ENCODE measurements at regions not wholly inside any gene's neighbourhood (a gene's known extent, or its start where the extent isn't known, plus 50 kb on each side); places are given as distances from the start of the nearest gene placed in this dataset.

DNA sequence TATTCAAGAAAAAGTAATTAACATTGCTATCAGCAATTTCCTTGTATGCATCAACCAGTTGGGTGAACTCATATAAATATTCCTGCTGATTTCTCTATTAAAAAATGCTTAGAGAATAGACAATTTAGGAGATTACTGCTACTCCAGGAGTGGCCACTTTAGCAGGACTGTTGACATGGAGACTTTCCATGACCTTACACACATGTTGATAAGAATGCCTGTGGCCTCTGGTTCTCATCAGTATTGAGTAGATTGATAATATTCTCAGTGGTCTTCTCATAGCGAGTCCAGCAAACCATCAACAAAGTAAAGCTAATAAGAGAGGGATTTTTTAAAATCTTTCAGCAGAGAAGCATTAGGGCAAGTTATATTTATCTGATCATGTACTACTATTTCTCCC, 208.4 kb upstream of the MARCKS start:
- Histone ChIP-seq H3K9me3 (no peaks in the 10 kb centered on the region), H3K27me3 (ENCODE audit: insufficient read depth) (no peaks in the 10 kb centered on the region), H2AFZ (ENCODE audit: low read depth) (no peak overlapping the region), H4K20me1 (ENCODE audit: insufficient read depth) (no peaks in the 10 kb centered on the region), H3K79me2 (ENCODE audit: insufficient read depth) (no peaks in the 10 kb centered on the region), H3K9ac (no peak overlapping the region), H3K36me3 (replicated peaks in 1 of 2; ENCODE audit: control insufficient read depth in 1 of 2, insufficient read depth in 2 of 2, low read length in 1 of 2) (no peaks in the 10 kb centered on the region), H3F3A (replicated peaks; ENCODE audit: insufficient read depth) (peaks cover 13% of the 10 kb centered on the region), H3K4me2 (no peak overlapping the region), H3K4me3 (ENCODE audit: low read depth in 2 of 2, low read length in 1 of 2) (no peak overlapping the region), H3K27ac (ENCODE audit: low read depth in 2 of 2, low read length in 1 of 2) (no peak overlapping the region), H3K9me2 (no peaks in the 10 kb centered on the region), H3K4me1 (ENCODE audit: control insufficient read depth in 1 of 2, insufficient read depth in 2 of 2, low read depth in 1 of 2, low read length in 1 of 2) (peaks cover 4 to 7% of the 10 kb centered on the region in 2 experiments)
- WGBS (ENCODE audit: low lambda C conversion rate), result 80% methylated on average over 1 of the region's 1 CpG
- ChIA-PET CTCF (interaction anchor here (0.9 kb wide), 1 partner anchor 37 kb away, joined by 3 read pairs; no protein-coding TSS in a partner anchor), POLR2A (no interaction called here)
- DNase-seq, result peak; percentile 15
- TF ChIP-seq EP300 (IDR thresholded peaks at IDR 0.05; ENCODE audit: borderline replicate concordance in 1 of 2, low read depth in 1 of 2, low read length in 1 of 2) (0 out of 4 replicates have a peak, but pooled peaks of 1 of the 2 experiments have one; percentile 8), FOXJ3 (CRISPR knock-in tag; IDR thresholded peaks at IDR 0.05) (no peak)

DNA sequence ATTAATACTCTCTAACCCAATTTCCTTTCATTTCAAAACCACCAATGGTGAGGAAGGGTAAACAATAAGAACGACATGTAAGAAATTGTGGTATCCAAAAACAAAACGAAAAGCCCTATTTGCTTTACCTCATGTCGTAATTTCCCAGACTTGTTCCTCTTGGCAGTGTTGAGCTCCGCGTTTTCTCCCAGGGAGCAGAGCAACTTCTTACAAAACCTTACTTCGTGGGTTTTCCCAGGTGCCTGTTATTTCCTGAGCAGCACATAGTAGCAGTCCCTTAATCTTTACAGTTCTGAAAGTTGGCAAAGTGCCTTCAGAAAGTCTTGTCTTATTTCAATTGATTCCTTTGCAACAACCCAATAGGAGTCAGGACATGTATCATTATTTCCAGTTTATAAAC, 207.9 kb upstream of the MARCKS start:
- Histone ChIP-seq H3K36me3 (replicated peaks in 1 of 2; ENCODE audit: control insufficient read depth in 1 of 2, insufficient read depth in 2 of 2, low read length in 1 of 2) (no peaks in the 10 kb centered on the region), H3K27ac (ENCODE audit: low read depth in 2 of 2, low read length in 1 of 2) (no peak overlapping the region), H3K9me2 (no peaks in the 10 kb centered on the region), H3K9me3 (no peaks in the 10 kb centered on the region), H3K9ac (no peak overlapping the region), H2AFZ (ENCODE audit: low read depth) (no peak overlapping the region), H3K4me1 (ENCODE audit: control insufficient read depth in 1 of 2, insufficient read depth in 2 of 2, low read depth in 1 of 2, low read length in 1 of 2) (peaks cover 4 to 7% of the 10 kb centered on the region in 2 experiments), H3F3A (replicated peaks; ENCODE audit: insufficient read depth) (peaks cover 19% of the 10 kb centered on the region), H4K20me1 (ENCODE audit: insufficient read depth) (no peaks in the 10 kb centered on the region), H3K79me2 (ENCODE audit: insufficient read depth) (no peaks in the 10 kb centered on the region), H3K4me2 (no peak overlapping the region), H3K27me3 (ENCODE audit: insufficient read depth) (no peaks in the 10 kb centered on the region), H3K4me3 (ENCODE audit: low read depth in 2 of 2, low read length in 1 of 2) (no peak overlapping the region)
- TF ChIP-seq, protein P1, sequence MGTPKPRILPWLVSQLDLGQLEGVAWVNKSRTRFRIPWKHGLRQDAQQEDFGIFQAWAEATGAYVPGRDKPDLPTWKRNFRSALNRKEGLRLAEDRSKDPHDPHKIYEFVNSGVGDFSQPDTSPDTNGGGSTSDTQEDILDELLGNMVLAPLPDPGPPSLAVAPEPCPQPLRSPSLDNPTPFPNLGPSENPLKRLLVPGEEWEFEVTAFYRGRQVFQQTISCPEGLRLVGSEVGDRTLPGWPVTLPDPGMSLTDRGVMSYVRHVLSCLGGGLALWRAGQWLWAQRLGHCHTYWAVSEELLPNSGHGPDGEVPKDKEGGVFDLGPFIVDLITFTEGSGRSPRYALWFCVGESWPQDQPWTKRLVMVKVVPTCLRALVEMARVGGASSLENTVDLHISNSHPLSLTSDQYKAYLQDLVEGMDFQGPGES (IDR thresholded peaks at IDR 0.05; ENCODE audit: low read depth, low read length), result no peak
- TF ChIP-seq, protein P2, sequence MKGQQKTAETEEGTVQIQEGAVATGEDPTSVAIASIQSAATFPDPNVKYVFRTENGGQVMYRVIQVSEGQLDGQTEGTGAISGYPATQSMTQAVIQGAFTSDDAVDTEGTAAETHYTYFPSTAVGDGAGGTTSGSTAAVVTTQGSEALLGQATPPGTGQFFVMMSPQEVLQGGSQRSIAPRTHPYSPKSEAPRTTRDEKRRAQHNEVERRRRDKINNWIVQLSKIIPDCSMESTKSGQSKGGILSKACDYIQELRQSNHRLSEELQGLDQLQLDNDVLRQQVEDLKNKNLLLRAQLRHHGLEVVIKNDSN (IDR thresholded peaks at IDR 0.05; ENCODE audit: borderline replicate concordance, low read depth), result no peak
- no peak for TF ChIP-seq YY1 (IDR thresholded peaks at IDR 0.05; ENCODE audit: low read depth)
- no peak for TF ChIP-seq ELF1 (IDR thresholded peaks at IDR 0.05)
- TF ChIP-seq MEF2A (IDR thresholded peaks at IDR 0.05; ENCODE audit: borderline replicate concordance, low read depth), result no peak
- no peak for TF ChIP-seq TCF12 (IDR thresholded peaks at IDR 0.05)
- TF ChIP-seq EP300 (IDR thresholded peaks at IDR 0.05; ENCODE audit: borderline replicate concordance in 1 of 2, low read depth in 1 of 2, low read length in 1 of 2), result no peak
- no peak for TF ChIP-seq JUND (IDR thresholded peaks at IDR 0.05)
- TF ChIP-seq SIN3A (IDR thresholded peaks at IDR 0.05; ENCODE audit: borderline replicate concordance, low read depth, low read length), result no peak
- TF ChIP-seq, protein P3, sequence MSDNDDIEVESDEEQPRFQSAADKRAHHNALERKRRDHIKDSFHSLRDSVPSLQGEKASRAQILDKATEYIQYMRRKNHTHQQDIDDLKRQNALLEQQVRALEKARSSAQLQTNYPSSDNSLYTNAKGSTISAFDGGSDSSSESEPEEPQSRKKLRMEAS (IDR thresholded peaks at IDR 0.05; ENCODE audit: low read depth), result no peak
- no peak for TF ChIP-seq RCOR1 (IDR thresholded peaks at IDR 0.05; ENCODE audit: low read length)
- TF ChIP-seq REST (IDR thresholded peaks at IDR 0.05; ENCODE audit: low read depth, low read length), result no peak
- no peak for TF ChIP-seq CHD2 (IDR thresholded peaks at IDR 0.05; ENCODE audit: low read length, partially characterized antibody)
- no peak for TF ChIP-seq TEAD4 (IDR thresholded peaks at IDR 0.05; ENCODE audit: borderline replicate concordance, insufficient read depth)
- TF ChIP-seq FOXJ3 (CRISPR knock-in tag; IDR thresholded peaks at IDR 0.05), result no peak
- no peak for TF ChIP-seq SMC3 (IDR thresholded peaks at IDR 0.05; ENCODE audit: low read depth, low read length)
- POLR2A ChIA-PET, result no interaction called here
- DNase-seq, result no peak
- 88% methylated on average over 6 of the region's 6 CpGs for WGBS (ENCODE audit: low lambda C conversion rate)
- CTCF ChIA-PET, result no interaction called here

Data from SK-N-SH (cell line).